Vagina (tissue), 2 donors: ENCODE measurements at regions not wholly inside any gene's neighbourhood (a gene's known extent, or its start where the extent isn't known, plus 50 kb on each side); places are given as distances from the start of the nearest gene placed in this dataset.

Source experiments
- CTCF ChIP-seq, 3 experiments: fragments of 450-650 bp in 2 of 3; fragments of 200-600 bp in 1 of 3; sonication (generic) in 1 of 3; IDR thresholded peaks; one replicate each; pipeline ENCODE4 v1.5.1; 2017 to 2019; ENCODE audit warnings: antibody characterized with exemption in 3 of 3, mild to moderate bottlenecking in 2 of 3, moderate library complexity in 2 of 3
- POLR2A ChIP-seq, 2 donors: fragments of 450-650 bp; IDR thresholded peaks; one replicate each; pipeline ENCODE4 v1.6.1; 2017; ENCODE audit warnings: antibody characterized with exemption in 2 of 2, mild to moderate bottlenecking in 2 of 2, moderate library complexity in 2 of 2

GRCh38 chr12:73623421-73623820 lies 914.2 kb upstream of the ATXN7L3B start:
- TF ChIP-seq CTCF (IDR thresholded peaks at IDR 0.05) (no peak), POLR2A (IDR thresholded peaks at IDR 0.05) (no peak)
